ENCODE measurements at regions not wholly inside any gene's neighbourhood (a gene's known extent, or its start where the extent isn't known, plus 50 kb on each side); places are given as distances from the start of the nearest gene placed in this dataset.

DNA sequence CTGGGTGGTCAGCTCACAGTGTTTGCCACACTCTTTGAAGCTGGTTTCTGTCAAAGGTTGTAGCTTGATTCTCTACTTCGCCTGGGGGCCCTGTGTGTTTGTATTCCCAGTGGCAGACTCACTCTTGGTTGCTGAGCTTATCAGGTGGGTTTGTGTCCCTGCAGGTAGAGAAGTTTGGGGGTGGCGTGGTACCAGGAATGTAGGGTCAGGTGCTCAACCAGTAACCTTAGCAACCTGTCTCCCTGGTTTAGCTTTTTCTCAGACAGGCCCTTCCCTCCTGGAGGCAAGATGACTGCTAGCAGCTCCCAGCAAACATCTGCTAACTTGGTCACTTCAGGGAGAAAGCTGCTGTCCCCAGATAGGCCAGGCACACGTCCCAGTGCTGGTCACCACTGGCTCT, 352.2 kb downstream of the AACS start:
- DNase-seq (ENCODE audit: low read depth in 1 of 2, low spot score in 1 of 2): no peak

DNA sequence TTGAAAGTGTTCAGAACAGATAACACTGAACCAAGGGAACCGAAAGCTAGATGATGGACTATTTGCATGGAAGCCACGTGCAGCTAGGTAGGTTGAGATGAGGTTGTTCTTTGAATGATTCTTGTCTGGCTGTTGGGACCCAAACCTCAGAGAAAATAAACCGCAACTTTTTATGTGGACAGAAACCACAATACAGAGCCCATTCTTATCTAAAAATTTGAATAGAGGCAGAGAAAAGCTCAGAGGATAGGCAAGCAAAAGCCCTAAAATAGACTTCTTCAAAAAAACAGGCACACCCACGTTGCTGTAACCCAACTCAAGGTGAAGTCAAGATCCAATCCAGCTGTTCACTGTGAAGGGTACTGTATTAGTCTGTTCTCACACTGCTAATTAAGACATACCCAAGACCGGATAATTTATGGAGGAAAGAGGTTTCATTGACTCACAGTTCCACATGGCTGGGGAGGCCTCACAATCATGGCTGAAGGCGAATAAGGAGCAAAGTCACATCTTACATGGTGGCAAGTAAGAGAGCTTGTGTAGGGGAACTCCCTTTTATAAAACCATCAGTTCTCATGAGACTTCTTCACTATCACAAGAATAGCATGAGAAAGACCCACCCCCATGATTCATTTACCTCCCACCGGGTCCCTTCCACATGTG, 353.8 kb downstream of the AACS start:
- no peak for DNase-seq (ENCODE audit: low read depth in 1 of 2, low spot score in 1 of 2)

DNA sequence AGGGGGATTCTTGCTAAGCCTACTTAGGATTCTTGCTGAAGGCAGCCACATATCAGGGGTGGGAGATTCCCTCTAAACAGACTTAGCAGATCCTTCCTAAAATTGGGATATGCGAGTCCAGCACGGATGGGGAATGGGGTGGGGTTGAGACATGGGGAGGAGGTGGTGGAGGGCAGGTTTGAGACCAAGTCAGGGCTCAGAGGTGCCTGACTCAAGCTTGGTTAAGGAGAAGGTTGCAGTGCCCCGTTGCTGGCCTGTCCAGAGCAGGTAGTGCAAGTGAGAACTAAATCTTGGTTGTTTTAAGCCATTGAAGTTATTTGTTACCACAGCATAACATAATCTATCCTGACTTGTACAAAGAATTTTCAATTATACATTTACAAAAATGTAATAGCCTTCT, 359.7 kb downstream of the AACS start:
- DNase-seq (ENCODE audit: low read depth in 1 of 2, low spot score in 1 of 2): no peak

DNA sequence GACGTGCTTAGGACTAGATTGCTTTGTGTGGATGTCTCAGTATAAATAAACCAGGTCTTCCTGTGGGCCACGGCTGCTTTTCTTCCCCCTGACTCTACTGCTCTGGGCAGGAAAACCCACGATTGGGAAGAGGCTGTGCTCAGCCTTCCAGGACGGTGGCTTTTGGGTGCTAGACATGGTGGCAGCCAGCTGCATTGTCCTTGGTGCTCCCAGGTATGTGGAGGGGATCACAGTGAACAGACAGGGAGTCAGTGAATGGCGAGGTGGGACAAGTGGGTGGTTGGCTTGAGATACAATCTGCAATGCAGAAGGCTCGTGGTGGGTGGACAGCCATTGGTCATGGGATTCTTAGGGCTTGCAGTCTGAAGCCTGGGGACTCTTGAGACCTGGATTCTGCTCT, 366.3 kb downstream of the AACS start:
- no peak for DNase-seq (ENCODE audit: low read depth in 1 of 2, low spot score in 1 of 2)

DNA sequence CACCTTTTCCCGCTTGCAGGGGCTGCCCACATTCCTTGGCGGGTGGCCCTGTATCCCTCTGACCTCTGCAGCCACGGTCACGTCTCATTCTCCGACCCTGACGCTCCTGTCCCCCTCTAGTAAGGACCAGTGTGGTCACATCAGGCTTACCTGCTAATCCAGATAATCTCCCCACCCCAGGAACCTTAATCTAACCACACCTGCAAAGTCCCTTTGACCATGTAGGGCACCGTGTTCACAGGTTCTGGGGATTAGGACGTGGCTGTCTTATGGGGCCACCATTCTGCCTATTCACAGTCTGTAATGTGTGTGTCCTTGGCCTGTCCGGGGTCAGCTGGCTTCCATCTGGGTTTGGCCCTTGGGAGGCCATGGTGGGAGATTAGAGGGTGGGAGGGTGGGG, 368.9 kb downstream of the AACS start:
- no peak for DNase-seq (ENCODE audit: low read depth in 1 of 2, low spot score in 1 of 2)

DNA sequence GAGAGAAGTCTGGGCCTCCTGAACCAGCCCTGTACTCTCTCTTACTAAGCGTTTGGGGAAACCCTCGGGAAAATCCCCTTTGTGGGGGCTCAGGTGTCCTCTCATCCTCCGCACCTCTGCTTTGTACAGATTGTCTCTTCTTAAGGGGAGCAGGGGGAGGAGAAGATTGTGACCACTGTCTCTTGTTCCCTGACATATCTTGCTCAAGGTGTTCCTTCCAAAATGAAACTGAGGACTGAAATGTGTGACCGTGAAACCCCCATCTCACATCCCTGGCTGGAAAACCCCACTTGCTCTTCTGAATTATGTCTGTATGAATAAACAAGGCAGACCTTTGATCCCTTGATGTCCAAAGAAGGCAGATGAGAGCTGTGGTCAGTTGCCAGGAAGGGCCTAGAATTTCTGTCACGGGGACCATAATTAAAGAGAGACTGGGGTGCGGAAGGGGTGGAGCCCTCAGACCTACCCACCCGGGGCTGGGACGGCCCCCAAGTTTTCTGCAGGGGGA, 369.8 kb downstream of the AACS start:
- DNase-seq (ENCODE audit: low read depth in 1 of 2, low spot score in 1 of 2): no peak

DNA sequence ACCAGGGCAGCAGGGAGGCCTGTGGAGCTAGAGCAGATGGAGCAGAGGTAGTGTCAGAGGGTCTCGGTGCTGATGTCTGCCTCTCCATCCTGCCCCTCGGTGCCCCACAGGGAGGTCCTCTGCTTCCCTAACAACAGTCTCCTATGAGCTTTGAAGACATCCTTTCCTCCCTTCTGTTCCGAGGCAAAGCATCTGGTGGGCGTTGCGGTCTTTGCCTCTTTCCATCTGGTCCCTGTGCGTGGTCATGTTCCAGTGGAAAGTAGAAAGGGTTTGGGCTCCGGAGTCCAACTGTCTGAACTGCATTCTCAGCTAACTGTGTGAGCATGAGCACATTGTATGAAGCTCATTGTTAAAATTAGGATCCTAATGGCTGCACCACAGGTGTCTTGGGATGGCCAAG, 370.6 kb downstream of the AACS start:
- no peak for DNase-seq (ENCODE audit: low read depth in 1 of 2, low spot score in 1 of 2)

DNA sequence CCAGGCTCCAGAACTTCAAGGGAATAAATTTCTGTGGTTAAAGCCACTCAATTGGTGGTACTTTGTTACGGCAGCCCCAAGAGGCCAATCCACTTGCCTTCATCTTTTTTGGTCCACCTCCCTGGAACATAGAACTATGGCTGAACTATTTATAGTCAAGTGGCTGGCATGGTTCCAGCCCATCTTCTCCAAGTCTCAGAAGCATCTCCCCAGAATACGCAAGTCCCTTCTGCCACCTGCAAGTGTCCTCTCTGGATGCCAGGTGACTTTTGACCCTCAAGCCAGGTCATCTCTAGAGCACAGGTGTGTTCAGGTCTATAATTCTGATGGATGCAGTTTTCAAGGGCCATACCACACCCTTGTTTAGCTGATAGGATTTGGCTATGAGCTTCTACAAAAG, 371.5 kb downstream of the AACS start:
- DNase-seq (ENCODE audit: low read depth in 1 of 2, low spot score in 1 of 2): no peak

DNA sequence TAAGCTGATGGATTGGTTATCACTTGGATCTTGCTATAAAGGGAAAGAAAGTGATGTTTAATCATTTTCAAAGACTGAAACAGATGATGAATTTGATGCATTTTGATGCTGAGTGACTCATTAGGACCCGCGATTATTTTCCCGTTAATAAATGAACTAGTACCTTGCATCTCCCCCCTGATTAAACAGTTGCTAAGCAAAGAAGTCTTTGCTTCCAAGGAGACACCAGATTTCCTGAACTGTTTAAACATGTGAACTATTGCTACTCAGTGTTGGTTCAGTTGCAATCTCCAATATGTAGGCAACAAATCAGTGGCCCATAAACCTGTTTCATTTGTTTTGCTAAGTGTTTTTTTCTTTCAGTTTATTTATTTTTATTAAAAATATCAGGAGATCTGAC, 375.2 kb downstream of the AACS start:
- DNase-seq (ENCODE audit: low read depth in 1 of 2, low spot score in 1 of 2): no peak

DNA sequence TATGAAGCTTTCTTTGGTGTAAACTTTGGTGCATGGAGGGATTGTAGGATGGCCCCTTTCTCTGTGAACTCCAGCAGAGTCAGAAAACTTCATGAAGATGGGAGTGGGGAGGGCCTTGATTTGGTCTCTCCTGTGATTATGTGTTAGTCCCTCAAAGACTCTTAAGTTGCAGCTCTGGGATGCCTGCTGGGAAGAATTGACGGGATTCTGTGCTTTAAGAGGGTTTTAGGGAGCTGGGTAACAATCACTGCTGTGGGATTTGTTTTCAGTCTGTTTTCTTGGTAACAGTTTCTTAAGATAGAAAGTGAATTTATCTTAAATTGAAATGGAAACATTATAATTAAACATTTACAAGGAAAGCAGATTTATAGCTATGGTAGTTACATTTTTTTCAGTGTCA, 378.1 kb downstream of the AACS start:
- DNase-seq (ENCODE audit: low read depth in 1 of 2, low spot score in 1 of 2): no peak

DNA sequence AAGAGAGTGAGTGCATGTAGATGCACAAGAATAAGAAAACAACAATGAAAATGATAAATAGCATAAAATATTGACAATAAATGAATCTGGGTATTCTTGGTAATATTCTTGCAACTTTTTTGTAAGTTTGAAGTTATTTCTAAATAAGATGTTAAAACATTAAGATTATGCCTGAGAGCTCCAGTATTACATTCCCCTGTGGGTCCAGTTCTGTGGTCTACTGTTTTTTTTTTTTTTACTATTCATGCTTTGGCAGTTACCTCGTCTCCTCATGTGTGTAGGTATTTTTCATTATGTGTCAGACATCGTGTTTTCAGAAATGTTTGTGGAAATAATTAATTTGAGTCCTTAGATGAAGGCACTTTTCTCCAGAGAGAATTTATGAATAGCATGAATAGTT, 386.2 kb downstream of the AACS start:
- DNase-seq (ENCODE audit: low read depth in 1 of 2, low spot score in 1 of 2): no peak

DNA sequence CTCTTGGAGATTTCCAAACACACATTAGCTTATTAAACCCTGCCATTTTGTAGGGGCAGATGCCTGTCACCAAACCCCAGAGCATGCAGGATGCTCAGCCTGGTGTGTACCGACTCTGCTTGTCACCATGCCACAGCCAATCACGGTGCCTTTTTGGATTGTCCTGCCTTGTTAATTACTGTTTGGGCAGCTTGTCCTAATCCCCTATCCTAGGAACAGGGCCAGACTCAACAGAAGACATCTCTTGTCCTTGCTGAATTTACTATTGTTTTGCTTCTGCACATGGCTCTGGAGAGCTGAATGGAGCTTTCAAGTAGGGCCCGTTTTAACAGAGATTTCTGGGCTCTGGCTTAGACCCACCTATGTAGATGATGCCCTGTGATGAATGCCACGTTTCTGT, 388.5 kb downstream of the AACS start:
- DNase-seq (ENCODE audit: low read depth in 1 of 2, low spot score in 1 of 2): no peak

DNA sequence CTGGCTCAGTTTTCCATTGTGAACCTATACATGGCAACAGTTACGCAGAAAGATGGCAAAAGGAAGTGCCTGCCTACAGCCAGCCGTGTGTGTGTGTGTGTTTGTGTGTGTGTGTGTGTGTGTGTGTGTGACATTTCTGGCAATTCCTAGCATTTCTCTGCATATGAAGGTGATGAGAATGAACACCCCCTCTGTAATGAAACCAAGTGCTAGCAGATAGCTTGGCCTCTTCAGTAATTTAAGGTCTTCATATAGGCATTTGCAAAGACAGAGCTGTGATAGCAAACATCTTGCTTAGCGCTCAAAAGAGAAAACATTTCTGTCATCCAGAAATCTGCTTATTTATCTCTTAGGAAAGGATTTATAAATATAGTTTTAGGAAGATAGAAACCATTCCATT, 389.1 kb downstream of the AACS start:
- DNase-seq (ENCODE audit: low read depth in 1 of 2, low spot score in 1 of 2): no peak

DNA sequence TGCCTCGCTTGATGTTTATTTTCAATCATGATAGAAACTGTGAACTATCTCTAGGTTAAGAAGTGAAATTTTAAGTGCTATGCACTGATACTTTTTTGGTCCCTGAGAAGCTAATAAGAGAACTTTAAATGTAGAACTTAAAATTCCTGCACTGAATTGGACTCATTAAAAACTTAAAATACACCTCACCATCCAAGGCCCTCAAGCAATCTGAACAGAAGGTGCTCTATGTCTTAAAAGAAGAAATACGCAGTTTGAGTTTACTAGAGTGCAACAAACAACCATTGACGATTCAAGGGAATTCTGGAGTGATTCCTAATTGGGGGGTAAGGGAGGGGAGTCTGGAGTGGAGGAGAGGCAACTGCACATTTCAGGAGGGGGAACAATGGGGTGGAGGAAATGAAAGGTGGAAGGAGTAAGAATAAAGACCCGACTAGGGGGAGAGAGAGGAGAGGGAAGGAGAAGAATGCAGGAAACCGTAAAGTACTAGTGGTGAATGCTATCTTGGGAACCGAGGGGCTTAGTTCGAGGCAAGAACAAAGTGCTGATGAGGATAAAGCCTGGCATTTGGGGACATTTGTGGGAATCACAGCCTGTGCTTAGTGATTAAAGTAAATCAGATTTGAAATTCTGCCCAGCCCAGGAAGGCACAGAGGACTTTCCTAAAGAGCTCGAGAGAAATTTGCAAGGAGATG, 389.7 kb downstream of the AACS start:
- no peak for DNase-seq (ENCODE audit: low read depth in 1 of 2, low spot score in 1 of 2)

DNA sequence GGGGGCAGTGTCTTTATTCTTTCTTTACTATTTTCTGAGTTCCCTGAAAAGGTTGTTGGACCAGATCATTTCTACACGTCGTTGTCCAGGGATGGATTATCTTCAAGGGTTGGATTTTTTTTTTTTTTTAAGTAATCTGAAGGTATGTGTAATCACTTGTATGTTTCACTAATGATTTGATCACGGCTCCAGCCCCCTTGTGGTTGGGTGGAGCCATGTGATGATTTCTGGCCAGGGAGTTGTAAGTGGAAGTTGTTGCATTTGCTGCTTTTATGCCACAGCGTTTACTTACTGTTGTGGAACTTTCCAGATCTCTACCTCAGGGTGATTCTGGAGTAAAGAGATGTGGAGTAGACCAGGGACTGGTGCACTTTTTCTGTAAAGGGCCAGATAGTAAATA, 390.3 kb downstream of the AACS start:
- DNase-seq (ENCODE audit: low read depth in 1 of 2, low spot score in 1 of 2): no peak

DNA sequence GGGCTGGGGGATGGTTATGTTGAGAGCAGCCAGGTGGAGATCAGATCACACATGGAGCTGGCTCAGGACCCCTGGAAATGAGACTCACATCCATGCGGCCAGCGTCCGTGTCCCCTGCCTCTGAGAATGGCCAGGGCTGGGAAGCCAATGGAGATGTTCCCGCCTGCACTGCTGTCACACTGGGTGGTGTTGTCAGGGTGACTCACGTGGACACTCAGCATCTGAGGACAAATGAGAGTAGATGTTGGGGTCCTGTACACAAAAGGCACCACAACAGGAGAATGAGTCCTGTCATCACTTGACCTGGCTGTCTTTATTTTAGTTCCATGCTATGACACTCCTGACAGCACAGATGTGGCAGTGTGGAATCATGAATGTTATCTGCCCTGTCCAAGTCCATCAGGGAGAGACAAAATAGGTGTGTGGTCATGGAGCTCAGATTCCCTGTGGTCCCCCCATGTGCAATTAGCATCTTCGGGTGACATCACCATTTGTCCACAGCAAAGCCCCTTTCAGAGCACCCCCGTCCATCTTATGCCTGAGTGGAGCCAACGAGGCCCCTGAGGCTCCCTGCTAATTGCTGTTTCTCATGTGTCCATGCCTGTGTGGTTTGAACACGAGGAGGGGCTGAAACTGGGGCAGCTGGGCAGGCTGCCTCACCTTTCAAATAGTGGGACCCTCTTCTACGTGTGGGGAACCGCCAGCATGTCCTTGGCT, 393.5 kb downstream of the AACS start:
- DNase-seq (ENCODE audit: low read depth in 1 of 2, low spot score in 1 of 2): no peak

DNA sequence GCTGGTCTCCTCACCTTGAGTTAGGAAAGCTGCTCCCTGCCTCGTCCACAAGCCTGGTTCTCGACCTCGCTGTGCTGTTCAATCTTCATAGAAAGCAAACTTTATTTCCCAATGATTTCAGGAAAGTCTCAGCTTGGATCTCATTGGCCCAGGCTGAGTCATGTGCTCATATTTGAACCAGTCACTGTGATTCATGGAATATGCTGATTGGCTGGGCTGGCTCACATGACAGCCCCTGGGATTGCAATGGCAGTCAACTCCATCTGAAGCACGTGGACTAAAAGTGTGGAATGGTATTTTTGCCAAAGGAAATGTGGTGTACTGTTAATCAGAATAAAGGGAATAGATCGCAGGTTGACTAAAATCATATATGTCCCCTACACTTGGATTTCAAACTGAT, 396.6 kb downstream of the AACS start:
- DNase-seq (ENCODE audit: low read depth in 1 of 2, low spot score in 1 of 2): no peak

DNA sequence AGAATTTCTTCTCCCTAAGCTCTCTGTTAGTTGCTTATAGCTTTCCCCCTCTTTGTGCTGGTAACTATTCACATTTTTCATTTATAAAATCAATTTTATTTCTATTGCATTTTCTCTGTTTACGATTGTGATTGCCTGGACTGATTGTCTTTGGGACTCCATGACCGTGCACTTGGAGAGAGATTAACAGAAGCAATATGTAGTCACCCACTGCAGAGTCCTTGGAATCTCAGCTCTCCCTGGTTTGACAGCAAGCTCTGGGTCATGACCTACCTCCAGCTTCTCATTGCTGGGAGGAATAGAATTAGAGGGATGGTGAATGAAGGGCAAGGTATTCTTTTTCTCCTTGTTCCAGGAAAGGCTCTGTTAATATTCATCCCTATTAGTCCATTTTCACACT, 398.2 kb downstream of the AACS start:
- no peak for DNase-seq (ENCODE audit: low read depth in 1 of 2, low spot score in 1 of 2)

DNA sequence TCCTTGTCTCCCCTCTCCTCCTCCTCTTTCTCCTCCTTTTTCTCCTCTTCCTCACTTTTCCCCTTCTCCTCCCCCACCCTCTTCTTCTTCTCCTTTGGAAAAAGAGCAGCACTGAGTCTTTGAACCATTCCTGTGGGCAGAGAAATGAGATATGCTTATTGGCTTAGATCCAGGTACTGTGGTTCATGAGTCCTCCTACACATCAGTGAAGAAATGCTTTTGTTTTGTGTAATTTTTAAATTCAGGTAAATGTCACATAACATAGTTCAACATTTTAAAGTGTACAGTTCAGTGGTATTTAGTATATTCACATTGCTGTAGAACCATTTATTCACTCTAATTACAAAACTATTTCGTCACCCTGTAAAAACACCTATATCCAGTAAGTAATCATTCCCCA, 402.1 kb downstream of the AACS start:
- no peak for DNase-seq (ENCODE audit: low read depth in 1 of 2, low spot score in 1 of 2)

DNA sequence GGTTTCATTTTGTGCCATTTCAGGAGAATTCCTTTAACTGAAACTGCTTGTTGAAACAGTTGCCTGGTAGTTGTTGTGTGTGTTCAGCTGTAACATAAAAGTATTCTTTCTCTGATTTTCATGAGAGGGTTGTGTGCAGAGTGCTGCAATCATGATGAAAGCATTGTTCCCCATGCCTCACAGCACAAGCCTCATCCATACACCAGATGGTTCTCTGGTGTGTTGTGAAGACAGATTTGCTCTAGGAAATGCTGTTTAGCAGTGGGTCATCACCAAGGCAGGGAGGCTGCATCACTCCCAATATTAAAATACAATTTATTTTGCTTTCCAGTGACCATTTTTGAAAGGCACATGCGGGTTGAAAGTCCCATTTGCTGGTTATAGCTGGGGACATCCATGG, 404.4 kb downstream of the AACS start:
- no peak for DNase-seq (ENCODE audit: low read depth in 1 of 2, low spot score in 1 of 2)

DNA sequence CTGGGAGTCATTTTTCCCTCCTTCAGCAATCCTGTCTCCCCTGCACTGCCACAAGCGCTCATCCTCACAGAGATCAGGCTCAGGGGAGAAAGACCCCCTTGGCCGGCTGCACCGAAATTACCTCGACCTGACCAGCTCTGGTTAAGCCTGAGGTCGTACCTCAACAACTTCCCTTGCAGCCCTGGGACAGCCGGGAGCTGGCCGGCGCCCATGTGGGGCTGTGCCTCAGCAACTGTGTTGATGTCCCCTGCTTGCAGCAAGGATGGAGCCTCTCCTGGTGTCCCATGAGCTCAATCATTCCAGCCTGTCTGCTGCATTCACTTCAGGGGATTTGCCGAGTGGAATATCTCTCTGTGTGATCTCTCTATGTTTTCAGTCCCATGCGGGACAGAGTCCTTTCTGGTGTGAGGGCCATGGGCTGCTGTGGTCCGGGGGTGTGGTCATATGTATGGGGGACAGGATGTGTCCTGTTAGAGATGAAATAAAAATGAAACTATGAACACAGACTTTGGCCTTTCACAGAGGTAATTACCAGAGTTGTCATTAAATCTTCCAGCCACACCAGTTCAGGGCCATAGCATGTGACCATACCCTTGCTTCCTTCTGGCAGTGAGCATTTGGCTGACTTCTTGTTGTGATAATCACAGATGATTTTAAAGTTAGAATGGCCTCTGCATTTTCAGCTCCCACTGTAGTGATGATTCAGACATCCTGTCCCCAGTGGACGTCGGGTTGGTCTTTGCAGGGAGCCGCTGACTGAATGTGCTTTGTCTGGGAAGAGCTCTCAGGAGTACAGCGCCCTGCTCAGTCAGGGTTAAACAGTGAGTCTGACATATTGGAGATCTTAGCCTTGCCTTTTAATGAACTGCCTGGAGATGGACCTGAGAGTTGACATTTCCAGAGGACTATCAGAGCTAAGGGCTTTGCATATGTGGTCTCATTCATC, 405.9 kb downstream of the AACS start:
- no peak for DNase-seq (ENCODE audit: low read depth in 1 of 2, low spot score in 1 of 2)
